GM18861 (cell line): ENCODE measurements at regions not wholly inside any gene's neighbourhood (a gene's known extent, or its start where the extent isn't known, plus 50 kb on each side); places are given as distances from the start of the nearest gene placed in this dataset.
"Not testable (repeated sequence)": the region's sequence is repeated elsewhere in the genome, so short reads cannot be mapped to it uniquely, and the experiment has no call there.

Experiments used
- ATAC-seq: cut with Tn5 transposase; IDR thresholded peaks from one replicate; pipeline ENCODE4 v1.9.1; 2021; ENCODE audit not compliant: unreplicated experiment

DNA sequence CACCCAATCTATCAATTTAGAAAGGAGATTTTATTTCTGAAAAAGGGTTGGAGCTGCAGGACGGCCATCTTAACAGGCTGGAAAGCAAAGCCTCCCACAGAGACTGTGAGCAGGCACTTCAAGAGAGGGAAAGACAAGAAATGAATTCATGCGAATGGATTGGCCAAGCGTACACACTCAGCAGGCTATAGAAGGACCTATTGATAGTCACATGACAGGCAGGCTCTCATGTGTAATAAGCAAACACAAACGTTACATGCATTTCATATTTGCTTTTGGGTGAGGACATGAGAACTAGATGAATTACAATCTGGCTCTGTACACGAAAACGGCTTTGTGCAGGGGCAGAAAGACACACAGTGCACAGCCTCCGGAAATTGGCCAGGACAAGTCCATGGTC, 83.9 kb upstream of the GOLGA6L6 start:
- not testable (repeated sequence) for ATAC-seq

GRCh38 chr15:20624085-20624484, 82.5 kb upstream of the GOLGA6L6 start:
- not testable (repeated sequence) for ATAC-seq

DNA sequence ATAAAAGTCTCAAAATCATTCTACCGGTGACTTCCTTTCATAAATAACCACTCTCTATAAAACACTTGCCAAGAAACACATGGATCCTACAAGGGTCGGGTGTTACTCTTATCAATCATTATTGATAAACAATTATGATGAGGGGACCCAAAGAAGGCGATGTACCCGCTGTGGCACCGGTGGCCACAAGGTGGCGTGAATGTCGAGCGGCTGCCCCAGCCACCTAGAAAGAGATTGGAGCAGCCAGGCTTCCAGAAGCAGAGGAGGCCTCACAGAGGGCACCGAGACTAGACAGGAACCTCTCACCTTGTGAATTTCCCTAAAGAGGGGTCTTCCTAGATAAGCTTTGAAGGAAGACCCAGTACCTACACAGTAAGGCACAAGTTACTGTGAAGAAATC, 80.5 kb upstream of the GOLGA6L6 start:
- ATAC-seq: not testable (repeated sequence)

- not testable (repeated sequence) for ATAC-seq
Measured at GRCh38 chr15:20614549-20614948, 72.9 kb upstream of the GOLGA6L6 start.

DNA sequence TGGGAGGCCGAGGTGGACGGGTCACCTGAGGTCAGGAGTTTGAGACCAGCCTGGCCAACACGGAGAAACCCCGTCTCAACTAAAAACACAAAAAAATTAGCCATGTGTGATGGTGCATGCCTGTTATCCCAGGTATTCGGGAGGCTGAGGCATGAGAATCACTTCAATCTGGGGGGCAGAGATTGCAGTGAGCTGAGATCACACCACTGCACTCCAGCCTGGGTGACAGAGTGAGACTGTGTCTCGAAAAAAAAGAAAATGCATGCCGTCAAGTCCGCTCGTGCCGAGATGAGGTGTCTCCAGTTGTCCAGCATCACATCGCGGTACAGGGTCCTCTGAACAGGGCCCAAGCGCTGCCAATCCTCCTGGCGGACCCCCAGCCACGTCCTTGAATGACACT, 71.2 kb upstream of the GOLGA6L6 start:
- not testable (repeated sequence) for ATAC-seq

- ATAC-seq: not testable (repeated sequence)
Measured at GRCh38 chr15:20612356-20612755, 70.8 kb upstream of the GOLGA6L6 start.

DNA sequence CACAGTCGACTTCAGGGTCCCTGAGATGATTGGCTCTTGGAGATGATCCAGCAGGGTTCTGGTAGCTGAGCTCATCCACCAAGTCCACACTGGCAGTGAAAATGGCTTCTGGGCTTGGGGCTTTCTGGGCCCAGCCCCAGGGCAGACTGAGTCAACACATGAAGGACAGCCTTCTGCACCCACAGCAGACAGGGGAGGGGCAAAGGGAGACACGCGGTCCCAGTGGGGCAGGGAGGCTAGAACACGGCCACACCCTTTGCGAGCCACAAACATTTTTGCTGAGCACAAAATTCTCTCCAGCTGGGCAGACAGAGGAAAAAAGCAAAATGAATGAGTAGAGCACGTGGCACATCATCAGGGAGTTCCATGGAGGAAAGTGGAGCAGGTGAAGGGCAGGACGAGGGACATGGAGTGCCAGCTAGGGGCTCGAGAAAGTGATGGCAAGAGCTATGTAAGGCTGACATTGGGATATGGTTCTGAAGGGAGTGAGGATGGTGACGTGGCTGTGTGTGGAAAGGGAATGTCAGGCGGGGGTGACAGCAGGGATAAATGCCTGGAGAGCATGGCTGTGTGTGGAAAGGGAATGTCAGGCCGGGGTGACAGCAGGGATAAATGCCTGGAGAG, 70.2 kb upstream of the GOLGA6L6 start:
- not testable (repeated sequence) for ATAC-seq

- ATAC-seq: not testable (repeated sequence)
Measured at GRCh38 chr15:20608179-20608578, 66.6 kb upstream of the GOLGA6L6 start.

DNA sequence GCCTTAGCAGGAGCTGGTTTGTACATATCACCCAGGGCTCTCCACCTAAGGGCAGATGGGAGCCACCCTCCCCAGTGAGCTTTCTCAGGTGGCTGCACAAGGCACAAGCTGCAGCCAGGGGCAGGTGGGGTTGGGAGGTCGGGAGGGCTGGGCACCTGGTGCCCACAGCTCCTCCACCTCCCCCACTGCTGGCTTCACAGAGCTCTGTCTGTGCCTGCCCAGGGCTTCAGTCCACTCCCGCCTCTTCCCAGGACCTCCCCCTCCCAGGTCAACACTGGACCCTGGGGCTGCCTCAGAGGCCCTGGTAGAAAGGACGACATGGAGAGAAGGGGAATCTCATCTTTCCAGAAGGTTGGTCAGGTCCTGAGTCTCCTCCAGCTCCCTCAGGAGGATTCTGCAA, 55.6 kb upstream of the GOLGA6L6 start:
- not testable (repeated sequence) for ATAC-seq

DNA sequence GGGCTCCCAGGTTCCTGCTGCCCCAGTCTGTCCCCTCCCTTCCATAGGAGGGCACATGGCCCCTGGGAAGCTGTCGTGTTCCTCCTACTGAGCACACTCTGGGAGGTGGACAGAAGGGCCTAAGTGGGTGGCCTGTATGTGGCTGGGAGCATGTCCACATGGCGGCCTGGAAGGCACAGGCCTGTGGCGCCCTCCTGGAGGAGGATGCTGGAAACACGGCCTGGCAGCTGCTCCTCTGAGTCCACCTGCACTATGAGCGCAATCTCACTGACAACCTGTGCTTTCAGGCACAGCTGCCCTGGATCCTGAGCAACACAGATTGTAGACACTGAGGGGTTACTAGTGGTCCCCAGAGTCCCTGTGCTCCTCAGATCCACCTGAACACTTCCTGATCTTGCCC, 52.6 kb upstream of the GOLGA6L6 start:
- ATAC-seq: not testable (repeated sequence)

- ATAC-seq: not testable (repeated sequence)
Measured at GRCh38 chr15:20591936-20592335, 50.3 kb upstream of the GOLGA6L6 start.
